Mesenchymal stem cell (in vitro differentiated cells and primary cell): ENCODE measurements at regions not wholly inside any gene's neighbourhood (a gene's known extent, or its start where the extent isn't known, plus 50 kb on each side); places are given as distances from the start of the nearest gene placed in this dataset.

Experiments
- DNase-seq: peaks from one replicate; pipeline ENCODE4 v3.0.0-alpha.2; 2013
- H2AFZ ChIP-seq: one replicate; pipeline ENCODE4 v1.6.1; 2013; ENCODE audit warnings: low read depth, mild to moderate bottlenecking, control low read depth, inconsistent platforms, low read length, moderate library complexity
- H2AK5ac ChIP-seq: 2 replicates; pipeline ENCODE4 v1.6.1; 2013; ENCODE audit warnings: low read length, moderate library complexity, mild to moderate bottlenecking, inconsistent platforms; ENCODE audit not compliant: severe bottlenecking
- H2BK120ac ChIP-seq: one replicate; pipeline ENCODE4 v1.6.1; 2013; ENCODE audit warnings: low read depth, mild to moderate bottlenecking, inconsistent platforms, low read length, moderate library complexity
- H2BK12ac ChIP-seq, 2 experiments: one replicate each; pipeline ENCODE4 v1.6.1; 2013; ENCODE audit warnings: inconsistent platforms in 2 of 2, low read length in 2 of 2, mild to moderate bottlenecking in 2 of 2, moderate library complexity in 2 of 2, control low read depth in 1 of 2
- H2BK15ac ChIP-seq: one replicate; pipeline ENCODE4 v1.6.1; 2013; ENCODE audit warnings: mild to moderate bottlenecking, low read depth, inconsistent platforms; ENCODE audit not compliant: poor library complexity, severe bottlenecking
- H2BK5ac ChIP-seq: 2 replicates; pipeline ENCODE4 v1.6.1; 2013; ENCODE audit warnings: low read depth, mild to moderate bottlenecking, low read length, control low read depth, inconsistent platforms; ENCODE audit not compliant: poor library complexity, severe bottlenecking
- H3K14ac ChIP-seq, 2 experiments: one replicate each; pipeline ENCODE4 v1.6.1; 2013; ENCODE audit warnings: inconsistent platforms in 2 of 2, low read length in 2 of 2, control low read depth in 1 of 2, mild to moderate bottlenecking in 1 of 2, moderate library complexity in 1 of 2
- H3K18ac ChIP-seq, 2 experiments: one replicate each; pipeline ENCODE4 v1.6.1; 2013; ENCODE audit warnings: inconsistent platforms in 2 of 2, low read length in 2 of 2, control low read depth in 1 of 2, low read depth in 1 of 2, mild to moderate bottlenecking in 1 of 2
- H3K23ac ChIP-seq, 2 experiments: one replicate each; pipeline ENCODE4 v1.6.1; 2013; ENCODE audit warnings: inconsistent platforms in 2 of 2, low read length in 2 of 2, mild to moderate bottlenecking in 2 of 2, moderate library complexity in 2 of 2, control low read depth in 1 of 2
- H3K27ac ChIP-seq: 2 replicates; pipeline ENCODE4 v1.5.1; 2013; ENCODE audit warnings: mild to moderate bottlenecking, moderate library complexity, low read length, control low read depth, inconsistent platforms; ENCODE audit not compliant: poor library complexity, severe bottlenecking
- H3K27me3 ChIP-seq, 2 experiments: 2 replicates each; pipeline versions ENCODE4 v1.6.1 to v1.7.0; 2013; ENCODE audit warnings: low read length in 2 of 2, mild to moderate bottlenecking in 2 of 2, moderate library complexity in 2 of 2, control low read depth in 1 of 2, inconsistent platforms in 1 of 2; ENCODE audit not compliant: control insufficient read depth in 1 of 2, insufficient read depth in 1 of 2
- H3K36me3 ChIP-seq, 2 experiments: 2 replicates each; pipeline versions ENCODE4 v1.6.1 to v1.7.0; 2013; ENCODE audit warnings: low read length in 2 of 2, control low read depth in 1 of 2, inconsistent platforms in 1 of 2, low read depth in 1 of 2, mild to moderate bottlenecking in 1 of 2; ENCODE audit not compliant: insufficient read depth in 2 of 2, control insufficient read depth in 1 of 2
- H3K4ac ChIP-seq, 2 experiments: one replicate each; pipeline ENCODE4 v1.6.1; 2013; ENCODE audit warnings: inconsistent platforms in 2 of 2, low read length in 2 of 2, mild to moderate bottlenecking in 2 of 2, moderate library complexity in 2 of 2, control low read depth in 1 of 2, low read depth in 1 of 2
- H3K4me1 ChIP-seq: 2 replicates; pipeline ENCODE4 v1.6.1; 2013; ENCODE audit warnings: low read depth, low read length, control low read depth; ENCODE audit not compliant: control insufficient read depth, insufficient read depth
- H3K4me2 ChIP-seq: 2 replicates; pipeline ENCODE4 v1.6.1; 2013; ENCODE audit warnings: low read length, mild to moderate bottlenecking, inconsistent platforms; ENCODE audit not compliant: poor library complexity, severe bottlenecking
- H3K4me3 ChIP-seq, 2 experiments: 2 replicates each; pipeline versions ENCODE4 v1.5.1 to v1.7.0; 2013; ENCODE audit warnings: low read length in 2 of 2, mild to moderate bottlenecking in 2 of 2, control low read depth in 1 of 2, low read depth in 1 of 2; ENCODE audit not compliant: insufficient read depth in 1 of 2
- H3K79me1 ChIP-seq: replicated peaks from 2 replicates; pipeline ENCODE4 v1.6.1; 2013; ENCODE audit warnings: mild to moderate bottlenecking, control low read depth, low read length, inconsistent platforms; ENCODE audit not compliant: poor library complexity, severe bottlenecking
- H3K9ac ChIP-seq: 2 replicates; pipeline ENCODE4 v1.7.0; 2013; ENCODE audit warnings: mild to moderate bottlenecking, low read length, moderate library complexity
- H3K9me3 ChIP-seq: 2 replicates; pipeline ENCODE4 v1.7.0; 2013; ENCODE audit warnings: mild to moderate bottlenecking, low read length; ENCODE audit not compliant: control insufficient read depth
- H4K8ac ChIP-seq: one replicate; pipeline ENCODE4 v1.6.1; 2013; ENCODE audit warnings: inconsistent platforms, mild to moderate bottlenecking, low read length, moderate library complexity
- H4K91ac ChIP-seq: one replicate; pipeline ENCODE4 v1.6.1; 2013; ENCODE audit warnings: mild to moderate bottlenecking, low read length, inconsistent platforms
- WGBS: methylation state at CpG from one replicate; pipeline ENCODE4 v1.1.7; 2013; ENCODE audit warnings: mixed read lengths; 5-methylcytosine and 5-hydroxymethylcytosine counted together

- Histone ChIP-seq H3K27ac (no peak overlapping the region), H2BK15ac (no peak overlapping the region), H3K18ac (no peak overlapping the region), H3K27me3 (no peaks in the 10 kb centered on the region), H2AK5ac (no peak overlapping the region), H3K9ac (no peak overlapping the region), H2BK120ac (no peak overlapping the region), H3K4ac (no peak overlapping the region), H3K14ac (no peak overlapping the region), H4K8ac (no peak overlapping the region), H3K79me1 (no peaks in the 10 kb centered on the region), H3K4me3 (no peak overlapping the region), H3K4me2 (no peak overlapping the region), H2BK12ac (no peak overlapping the region), H3K4me1 (no peaks in the 10 kb centered on the region), H2AFZ (no peak overlapping the region), H4K91ac (no peak overlapping the region), H2BK5ac (no peak overlapping the region), H3K23ac (no peak overlapping the region), H3K36me3 (no peaks in the 10 kb centered on the region), H3K9me3 (no peaks in the 10 kb centered on the region)
- no CpG with 5 or more reads among the region's 1 CpG for WGBS
- DNase-seq: no peak
Measured at GRCh38 chr16:63575041-63575440, 1538.8 kb upstream of the CDH8 start.

GRCh38 chr16:63568164-63568563, 1531.9 kb upstream of the CDH8 start:
- H4K91ac ChIP-seq: no peak overlapping the region
- no peak overlapping the region for H2BK5ac ChIP-seq
- H3K9me3 ChIP-seq: no peaks in the 10 kb centered on the region
- no peak overlapping the region for H3K23ac ChIP-seq
- no peaks in the 10 kb centered on the region for H3K27me3 ChIP-seq
- no peaks in the 10 kb centered on the region for H3K36me3 ChIP-seq
- H2BK120ac ChIP-seq: no peak overlapping the region
- H3K4ac ChIP-seq: no peak overlapping the region
- H3K4me3 ChIP-seq: no peak overlapping the region
- H2BK12ac ChIP-seq: no peak overlapping the region
- no peak overlapping the region for H3K4me2 ChIP-seq
- no peak overlapping the region for H3K18ac ChIP-seq
- no peak overlapping the region for H2AK5ac ChIP-seq
- H3K27ac ChIP-seq: no peak overlapping the region
- H4K8ac ChIP-seq: no peak overlapping the region
- no peak overlapping the region for H3K14ac ChIP-seq
- no peak for DNase-seq
- H3K79me1 ChIP-seq: no peaks in the 10 kb centered on the region
- no peak overlapping the region for H2AFZ ChIP-seq
- no peak overlapping the region for H3K9ac ChIP-seq
- WGBS: 33% methylated on average over 3 of the region's 3 CpGs
- no peak overlapping the region for H2BK15ac ChIP-seq
- no peaks in the 10 kb centered on the region for H3K4me1 ChIP-seq

- Histone ChIP-seq H3K9ac (no peak overlapping the region), H2BK120ac (no peak overlapping the region), H3K4me1 (no peaks in the 10 kb centered on the region)
Measured at GRCh38 chr16:63563819-63564505, 1527.7 kb upstream of the CDH8 start.

GRCh38 chr16:63553980-63554379, 1517.7 kb upstream of the CDH8 start:
- no peak overlapping the region for H4K91ac ChIP-seq
- H2AFZ ChIP-seq: no peak overlapping the region

More at GRCh38 chr16:63563819-63564505, 1527.7 kb upstream of the CDH8 start:
- no peak overlapping the region for H2AK5ac ChIP-seq
- no CpG with 5 or more reads among the region's 1 CpG for WGBS
- no peak overlapping the region for H2AFZ ChIP-seq
- no peaks in the 10 kb centered on the region for H3K79me1 ChIP-seq
- H3K4me3 ChIP-seq: no peak overlapping the region
- H2BK15ac ChIP-seq: no peak overlapping the region
- no peak overlapping the region for H2BK5ac ChIP-seq
- no peak overlapping the region for H4K91ac ChIP-seq
- no peak overlapping the region for H3K4ac ChIP-seq
- DNase-seq: no peak
- no peak overlapping the region for H3K14ac ChIP-seq
- H3K36me3 ChIP-seq: no peaks in the 10 kb centered on the region
- H3K9me3 ChIP-seq: no peaks in the 10 kb centered on the region
- H3K18ac ChIP-seq: no peak overlapping the region
- no peak overlapping the region for H3K27ac ChIP-seq
- H3K27me3 ChIP-seq: no peaks in the 10 kb centered on the region
- H3K4me2 ChIP-seq: no peak overlapping the region
- H4K8ac ChIP-seq: no peak overlapping the region
- H3K23ac ChIP-seq: no peak overlapping the region
- no peak overlapping the region for H2BK12ac ChIP-seq

More at GRCh38 chr16:63553980-63554379, 1517.7 kb upstream of the CDH8 start:
- no peak overlapping the region for H2BK15ac ChIP-seq
- H3K18ac ChIP-seq: no peak overlapping the region
- H3K4me2 ChIP-seq: no peak overlapping the region
- no peak overlapping the region for H2BK12ac ChIP-seq
- no peak overlapping the region for H3K14ac ChIP-seq
- no peaks in the 10 kb centered on the region for H3K36me3 ChIP-seq
- H3K9ac ChIP-seq: no peak overlapping the region
- H2BK5ac ChIP-seq: no peak overlapping the region
- H3K23ac ChIP-seq: no peak overlapping the region
- H3K4me1 ChIP-seq: no peaks in the 10 kb centered on the region
- no peak overlapping the region for H3K27ac ChIP-seq
- no peak overlapping the region for H2AK5ac ChIP-seq
- H3K27me3 ChIP-seq: no peaks in the 10 kb centered on the region
- no peak overlapping the region for H3K4ac ChIP-seq
- H3K79me1 ChIP-seq: no peaks in the 10 kb centered on the region
- no peak overlapping the region for H2BK120ac ChIP-seq
- no peak for DNase-seq
- no peaks in the 10 kb centered on the region for H3K9me3 ChIP-seq
- no peak overlapping the region for H3K4me3 ChIP-seq
- WGBS: 92% methylated on average over 1 of the region's 1 CpG
- H4K8ac ChIP-seq: no peak overlapping the region
